ENCODE measurements at regions not wholly inside any gene's neighbourhood (a gene's known extent, or its start where the extent isn't known, plus 50 kb on each side); places are given as distances from the start of the nearest gene placed in this dataset.

DNA sequence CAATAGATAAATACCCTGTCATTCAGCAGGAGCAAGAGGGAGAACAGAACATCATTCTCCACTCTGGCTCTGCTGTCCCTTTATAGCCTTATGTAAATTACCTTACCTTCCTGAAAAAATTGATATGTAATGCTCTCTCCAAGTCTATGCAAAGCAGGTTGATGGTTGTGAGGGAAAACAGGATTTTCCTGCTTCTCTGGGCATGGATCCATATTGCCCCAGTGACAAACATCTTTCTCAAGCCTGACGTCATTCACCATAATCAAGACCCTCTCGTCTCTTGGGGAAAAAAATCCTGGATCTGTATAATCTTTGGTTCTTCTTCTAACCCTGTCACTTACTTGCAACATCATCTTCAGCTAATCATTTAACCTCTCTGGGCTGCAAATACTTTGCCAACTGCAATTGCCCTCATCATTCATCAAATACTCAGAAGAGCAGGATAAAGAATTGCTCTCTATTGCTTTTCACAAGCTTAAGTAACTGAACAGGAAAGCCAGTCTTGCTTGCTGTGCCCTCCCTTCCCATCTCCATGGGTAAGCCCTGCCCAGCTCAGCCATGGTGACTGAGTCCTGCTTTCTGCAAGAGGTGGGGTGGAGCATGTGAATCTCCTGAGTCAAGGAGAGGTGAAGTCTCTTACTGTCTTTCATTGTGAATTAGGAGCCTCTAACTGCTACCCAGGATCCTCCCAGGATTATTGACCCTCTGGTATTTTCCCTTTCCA is 123.7 kb upstream of the KLF7 start:
- CTCF ChIA-PET = no interaction called here
- no peak for DNase-seq (ENCODE audit: extremely low spot score)
- no peak for TF ChIP-seq NFRKB (IDR thresholded peaks at IDR 0.05)
- TF ChIP-seq CTBP1 (IDR thresholded peaks at IDR 0.05; ENCODE audit: borderline replicate concordance) = no peak
- TF ChIP-seq ARNT (IDR thresholded peaks at IDR 0.05) = no peak
- no peak for TF ChIP-seq FOXM1 (IDR thresholded peaks at IDR 0.05; ENCODE audit: borderline replicate concordance)
- POLR2A ChIA-PET = no interaction called here

GRCh38 chr2:207290833-207291624 is 125.3 kb upstream of the KLF7 start:
- ChIA-PET POLR2A (no interaction called here), CTCF (interaction anchor here (0.6 kb wide), 1 partner anchor 183 kb away, joined by 3 read pairs; no protein-coding TSS in a partner anchor)
- TF ChIP-seq L3MBTL2 (conservative IDR thresholded peaks at IDR 0.05) (no peak), TARDBP (IDR thresholded peaks at IDR 0.05) (no peak), CTBP1 (IDR thresholded peaks at IDR 0.05; ENCODE audit: borderline replicate concordance) (no peak), ARNT (IDR thresholded peaks at IDR 0.05) (no peak), FOXA1 (IDR thresholded peaks at IDR 0.05) (no peak), FOXM1 (IDR thresholded peaks at IDR 0.05; ENCODE audit: borderline replicate concordance) (no peak), NFRKB (IDR thresholded peaks at IDR 0.05) (no peak), HDGF (IDR thresholded peaks at IDR 0.05; ENCODE audit: borderline replicate concordance) (no peak), LEF1 (IDR thresholded peaks at IDR 0.05; ENCODE audit: borderline replicate concordance) (no peak), ZNF384 (IDR thresholded peaks at IDR 0.05) (no peak), ELF4 (IDR thresholded peaks at IDR 0.05) (no peak), SUZ12 (IDR thresholded peaks at IDR 0.05) (no peak), FOXK2 (IDR thresholded peaks at IDR 0.05) (no peak), BHLHE40 (IDR thresholded peaks at IDR 0.05; ENCODE audit: borderline replicate concordance) (no peak)
- no peak for DNase-seq (ENCODE audit: extremely low spot score)

DNA sequence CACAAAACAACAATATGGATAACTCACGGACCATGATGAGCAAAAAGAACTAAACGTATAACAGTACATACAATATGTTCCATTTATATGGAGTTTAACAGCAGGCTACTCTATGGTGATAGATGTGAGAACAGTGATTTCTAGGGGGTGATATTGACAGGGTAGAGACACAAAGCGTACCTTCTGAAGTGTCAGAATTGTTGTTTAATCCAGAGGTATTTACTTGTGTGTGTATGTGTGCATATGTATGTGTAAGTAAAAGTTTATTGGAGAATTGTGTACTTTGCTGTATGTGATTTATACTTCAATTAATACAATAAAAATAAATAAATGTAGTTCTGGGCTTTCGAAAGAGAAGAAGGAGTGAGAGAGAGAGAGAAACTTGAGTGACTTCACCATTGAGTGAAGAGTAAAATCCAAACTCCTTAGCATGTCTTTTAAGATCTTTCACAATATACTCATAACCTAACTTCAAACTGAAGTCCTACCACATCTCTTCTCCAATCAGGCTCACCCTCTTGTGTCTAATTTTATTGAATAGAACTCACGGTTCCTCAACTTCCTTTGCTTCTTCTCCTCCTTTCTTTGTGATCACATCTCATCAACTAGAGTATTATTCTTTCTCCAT is 126.0 kb upstream of the KLF7 start:
- DNase-seq (ENCODE audit: extremely low spot score) = no peak
- TF ChIP-seq BHLHE40 (IDR thresholded peaks at IDR 0.05; ENCODE audit: borderline replicate concordance) (no peak), LEF1 (IDR thresholded peaks at IDR 0.05; ENCODE audit: borderline replicate concordance) (no peak), CTBP1 (IDR thresholded peaks at IDR 0.05; ENCODE audit: borderline replicate concordance) (no peak), SP1 (IDR thresholded peaks at IDR 0.05) (no peak), L3MBTL2 (conservative IDR thresholded peaks at IDR 0.05) (no peak), ELF4 (IDR thresholded peaks at IDR 0.05) (no peak), ZNF384 (IDR thresholded peaks at IDR 0.05) (no peak), HDGF (IDR thresholded peaks at IDR 0.05; ENCODE audit: borderline replicate concordance) (no peak), TARDBP (IDR thresholded peaks at IDR 0.05) (no peak), FOXM1 (IDR thresholded peaks at IDR 0.05; ENCODE audit: borderline replicate concordance) (no peak), FOXK2 (IDR thresholded peaks at IDR 0.05) (no peak)
- TF ChIP-seq, protein P1, sequence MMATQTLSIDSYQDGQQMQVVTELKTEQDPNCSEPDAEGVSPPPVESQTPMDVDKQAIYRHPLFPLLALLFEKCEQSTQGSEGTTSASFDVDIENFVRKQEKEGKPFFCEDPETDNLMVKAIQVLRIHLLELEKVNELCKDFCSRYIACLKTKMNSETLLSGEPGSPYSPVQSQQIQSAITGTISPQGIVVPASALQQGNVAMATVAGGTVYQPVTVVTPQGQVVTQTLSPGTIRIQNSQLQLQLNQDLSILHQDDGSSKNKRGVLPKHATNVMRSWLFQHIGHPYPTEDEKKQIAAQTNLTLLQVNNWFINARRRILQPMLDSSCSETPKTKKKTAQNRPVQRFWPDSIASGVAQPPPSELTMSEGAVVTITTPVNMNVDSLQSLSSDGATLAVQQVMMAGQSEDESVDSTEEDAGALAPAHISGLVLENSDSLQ (IDR thresholded peaks at IDR 0.05) = no peak
- ChIA-PET CTCF (no interaction called here), POLR2A (no interaction called here)

- CTCF ChIA-PET = no interaction called here
- POLR2A ChIA-PET = no interaction called here
- TF ChIP-seq FOXK2 (IDR thresholded peaks at IDR 0.05) = no peak
- no peak for TF ChIP-seq ZNF384 (IDR thresholded peaks at IDR 0.05)
- TF ChIP-seq ELF4 (IDR thresholded peaks at IDR 0.05) = no peak
- no peak for TF ChIP-seq SUZ12 (IDR thresholded peaks at IDR 0.05)
- TF ChIP-seq LEF1 (IDR thresholded peaks at IDR 0.05; ENCODE audit: borderline replicate concordance) = no peak
- no peak for TF ChIP-seq CTBP1 (IDR thresholded peaks at IDR 0.05; ENCODE audit: borderline replicate concordance)
- TF ChIP-seq, protein P1 (IDR thresholded peaks at IDR 0.05) = no peak
- TF ChIP-seq HDGF (IDR thresholded peaks at IDR 0.05; ENCODE audit: borderline replicate concordance) = no peak
- no peak for TF ChIP-seq ARNT (IDR thresholded peaks at IDR 0.05)
- TF ChIP-seq FOXA1 (IDR thresholded peaks at IDR 0.05) = no peak
- no peak for TF ChIP-seq L3MBTL2 (conservative IDR thresholded peaks at IDR 0.05)
- no peak for TF ChIP-seq TARDBP (IDR thresholded peaks at IDR 0.05)
- TF ChIP-seq NFRKB (IDR thresholded peaks at IDR 0.05) = no peak
- TF ChIP-seq SP1 (IDR thresholded peaks at IDR 0.05) = no peak
- TF ChIP-seq FOXM1 (IDR thresholded peaks at IDR 0.05; ENCODE audit: borderline replicate concordance) = no peak
- TF ChIP-seq BHLHE40 (IDR thresholded peaks at IDR 0.05; ENCODE audit: borderline replicate concordance) = no peak
- DNase-seq (ENCODE audit: extremely low spot score) = no peak
Observed at GRCh38 chr2:207296265-207296948, 130.7 kb upstream of the KLF7 start.

DNA sequence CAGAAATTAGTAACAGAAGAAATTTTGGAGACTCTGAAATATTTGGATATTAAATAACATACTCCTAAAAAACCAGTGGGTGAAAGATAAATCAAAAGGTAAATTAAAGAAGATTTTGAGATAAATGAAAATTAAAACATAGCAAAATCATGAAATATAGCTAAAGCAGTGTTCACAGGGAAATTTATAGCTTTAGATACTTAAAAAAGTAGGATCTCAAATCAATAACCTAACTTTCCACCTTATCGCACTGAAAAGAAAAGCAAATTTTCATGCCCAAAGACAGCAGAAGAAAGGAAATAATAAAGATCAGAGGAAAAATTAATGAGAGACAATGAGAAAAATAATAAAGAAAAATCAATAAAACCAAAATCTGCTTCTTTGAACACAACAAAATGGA is 135.1 kb upstream of the KLF7 start:
- CTCF ChIA-PET = interaction anchor here (0.9 kb wide), 1 partner anchor 64 kb away, joined by 3 read pairs; no protein-coding TSS in a partner anchor
- no peak for DNase-seq (ENCODE audit: extremely low spot score)
- POLR2A ChIA-PET = no interaction called here
- TF ChIP-seq FOXK2 (IDR thresholded peaks at IDR 0.05) (no peak), CTBP1 (IDR thresholded peaks at IDR 0.05; ENCODE audit: borderline replicate concordance) (no peak), ZNF384 (IDR thresholded peaks at IDR 0.05) (no peak), ARNT (IDR thresholded peaks at IDR 0.05) (no peak), L3MBTL2 (conservative IDR thresholded peaks at IDR 0.05) (no peak), FOXA1 (IDR thresholded peaks at IDR 0.05) (no peak), SP1 (IDR thresholded peaks at IDR 0.05) (no peak), TARDBP (IDR thresholded peaks at IDR 0.05) (no peak), BHLHE40 (IDR thresholded peaks at IDR 0.05; ENCODE audit: borderline replicate concordance) (no peak), LEF1 (IDR thresholded peaks at IDR 0.05; ENCODE audit: borderline replicate concordance) (no peak), ELF4 (IDR thresholded peaks at IDR 0.05) (no peak), NFRKB (IDR thresholded peaks at IDR 0.05) (no peak), HDGF (IDR thresholded peaks at IDR 0.05; ENCODE audit: borderline replicate concordance) (no peak), FOXM1 (IDR thresholded peaks at IDR 0.05; ENCODE audit: borderline replicate concordance) (no peak), SUZ12 (IDR thresholded peaks at IDR 0.05) (no peak)
- TF ChIP-seq, protein P1 (IDR thresholded peaks at IDR 0.05) = no peak
